ENCODE measurements at regions not wholly inside any gene's neighbourhood (a gene's known extent, or its start where the extent isn't known, plus 50 kb on each side); places are given as distances from the start of the nearest gene placed in this dataset.

DNA sequence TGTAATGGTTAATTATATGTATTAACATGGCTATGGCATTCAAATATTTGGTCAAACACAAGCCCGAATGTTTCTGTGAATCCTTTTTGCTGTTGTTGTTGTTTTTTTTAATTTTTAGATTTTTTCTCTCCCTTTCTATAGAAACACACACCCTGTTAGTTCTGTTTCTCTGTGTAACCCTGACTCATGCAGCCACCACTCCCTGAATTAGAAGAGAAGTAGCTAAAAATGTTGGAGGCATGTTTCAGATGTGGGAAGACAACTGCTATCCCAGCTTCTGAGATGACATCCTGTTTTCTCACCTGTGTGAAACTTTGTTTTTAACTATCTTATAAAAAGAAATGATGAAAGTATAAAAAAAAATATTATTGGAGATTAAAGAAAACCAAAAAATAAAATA is 219.6 kb upstream of the RGPD4 start:
- no peak overlapping the region for H3K9ac ChIP-seq (ENCODE audit: extremely low read depth, insufficient read length, low read length)
- no peak overlapping the region for H3K56ac ChIP-seq (ENCODE audit: insufficient read length, low read depth, low read length)
- no peaks in the 10 kb centered on the region for H3K23me2 ChIP-seq (ENCODE audit: insufficient read length, low read depth, low read length, poor library complexity, severe bottlenecking)
- no peak for TF ChIP-seq CTCF (conservative IDR thresholded peaks at IDR 0.05)
- no peak overlapping the region for H4K5ac ChIP-seq (ENCODE audit: insufficient read length, low read depth, low read length)
- no peak overlapping the region for H3K4me2 ChIP-seq (ENCODE audit: insufficient read depth, insufficient read length, low read length)
- H4K91ac ChIP-seq (ENCODE audit: insufficient read length, low read depth, low read length): no peak overlapping the region
- H2BK120ac ChIP-seq (ENCODE audit: low read depth, low read length, poor library complexity, severe bottlenecking): no peak overlapping the region
- Mint-ChIP-seq H3K4me1 (no peaks in the 10 kb centered on the region), H3K27ac (no peak overlapping the region), H3K27me3 (ENCODE audit: low read depth) (no peaks in the 10 kb centered on the region), H3K9me3 (peaks cover 0 to 3% of the 10 kb centered on the region in 2 experiments; a peak in 3 of 5 replicates), H3K4me3 (no peak overlapping the region), H3K36me3 (ENCODE audit: insufficient read depth in 1 of 3, low read depth in 3 of 3) (peaks cover 0 to 5% (median 0%) of the 10 kb centered on the region in 3 experiments; a peak in 1 of 7 replicates)
- no peak overlapping the region for H3K14ac ChIP-seq (ENCODE audit: insufficient read depth, low read length)
- H4K8ac ChIP-seq (replicated peaks; ENCODE audit: insufficient read length, low read depth, low read length): no peak overlapping the region
- H3K79me1 ChIP-seq (ENCODE audit: insufficient read depth, low read depth, low read length, poor library complexity, severe bottlenecking): no peaks in the 10 kb centered on the region
- H2BK15ac ChIP-seq (ENCODE audit: low read depth, low read length): no peak overlapping the region
- WGBS (ENCODE audit: extremely low coverage, insufficient read length, low lambda C conversion rate): no CpG with 5 or more reads among the region's 1 CpG
- H3K4me1 ChIP-seq (ENCODE audit: insufficient read depth, low read length): no peaks in the 10 kb centered on the region
- no peak overlapping the region for H2BK5ac ChIP-seq (ENCODE audit: insufficient read length, low read length)
- H3K4ac ChIP-seq (ENCODE audit: low read depth, low read length): no peak overlapping the region
- no peaks in the 10 kb centered on the region for H3K27me3 ChIP-seq (ENCODE audit: insufficient read depth, low read length)
- no peak overlapping the region for H2AK5ac ChIP-seq (ENCODE audit: insufficient read length, low read length)
- no peak overlapping the region for H3K27ac ChIP-seq (ENCODE audit: insufficient read length, low read depth, low read length)
- DNase-seq: no peak
- no peak overlapping the region for H3K23ac ChIP-seq (ENCODE audit: insufficient read length, low read depth, low read length)
- no peaks in the 10 kb centered on the region for H3K9me3 ChIP-seq (ENCODE audit: control insufficient read depth, low read depth, low read length)
- H2BK12ac ChIP-seq (ENCODE audit: insufficient read length, low read depth, low read length): no peak overlapping the region
- H2BK20ac ChIP-seq (ENCODE audit: low read depth, low read length, poor library complexity, severe bottlenecking): no peak overlapping the region
- H2AFZ ChIP-seq (ENCODE audit: low read length): no peak overlapping the region
- H3K79me2 ChIP-seq (ENCODE audit: insufficient read depth, low read length): no peaks in the 10 kb centered on the region
- H3K18ac ChIP-seq (ENCODE audit: insufficient read length, low read depth, low read length): no peak overlapping the region
- H3T11ph ChIP-seq (ENCODE audit: low read length): no peak overlapping the region
- no peaks in the 10 kb centered on the region for H4K20me1 ChIP-seq (ENCODE audit: control insufficient read depth, insufficient read depth, insufficient read length)

All from H9 (cell line).